Stimulated activated naive CD8-positive, alpha-beta T cell treated with anti-CD3 and anti-CD28 coated beads, Interleukin-15, Interleukin-2, amounts not matched to agents 100 ng/mL and 50 ng/mL, for 24 hours (primary cell): ENCODE measurements at regions not wholly inside any gene's neighbourhood (a gene's known extent, or its start where the extent isn't known, plus 50 kb on each side); places are given as distances from the start of the nearest gene placed in this dataset.

ENCODE experiments used
- H3K27ac Mint-ChIP-seq: one replicate; pipeline ENCODE4 v1.8.0; 2021; ENCODE audit warnings: mild to moderate bottlenecking, mixed read lengths
- H3K27me3 Mint-ChIP-seq: one replicate; pipeline ENCODE4 v1.8.0; 2021; ENCODE audit warnings: mixed read lengths
- H3K36me3 Mint-ChIP-seq: one replicate; pipeline ENCODE4 v1.8.0; 2021; ENCODE audit warnings: low read depth, mixed read lengths
- H3K4me1 Mint-ChIP-seq: one replicate; pipeline ENCODE4 v1.8.0; 2021; ENCODE audit warnings: low read depth, mixed read lengths
- H3K4me3 Mint-ChIP-seq: one replicate; pipeline ENCODE4 v1.8.0; 2021; ENCODE audit warnings: mild to moderate bottlenecking, mixed read lengths
- H3K9me3 Mint-ChIP-seq: one replicate; pipeline ENCODE4 v1.8.0; 2021; ENCODE audit warnings: mixed read lengths

DNA sequence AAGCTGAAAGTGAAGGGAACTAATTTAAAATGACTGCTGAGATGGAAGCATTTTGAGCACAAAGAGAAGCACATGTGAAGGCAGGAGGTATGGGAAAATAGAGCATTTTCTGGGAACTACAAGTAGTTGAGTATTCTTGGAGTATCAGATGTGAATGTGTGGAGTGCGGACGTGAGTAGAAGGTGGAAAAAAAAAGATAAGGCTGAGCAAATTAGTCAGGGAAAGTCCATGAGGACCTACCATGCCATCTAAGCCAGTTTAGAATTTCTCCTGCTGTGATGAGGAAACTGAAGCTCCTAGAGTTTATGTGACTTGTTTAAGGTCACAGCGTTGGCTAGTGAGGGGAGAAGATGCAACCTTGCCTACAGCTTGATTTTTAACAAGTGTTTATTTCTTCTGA is 578.1 kb upstream of the MIR17HG start:
- no peaks in the 10 kb centered on the region for H3K27me3 Mint-ChIP-seq
- peaks cover 7% of the 10 kb centered on the region for H3K9me3 Mint-ChIP-seq
- no peaks in the 10 kb centered on the region for H3K36me3 Mint-ChIP-seq
- H3K27ac Mint-ChIP-seq: no peak overlapping the region
- no peaks in the 10 kb centered on the region for H3K4me1 Mint-ChIP-seq
- H3K4me3 Mint-ChIP-seq: no peak overlapping the region

DNA sequence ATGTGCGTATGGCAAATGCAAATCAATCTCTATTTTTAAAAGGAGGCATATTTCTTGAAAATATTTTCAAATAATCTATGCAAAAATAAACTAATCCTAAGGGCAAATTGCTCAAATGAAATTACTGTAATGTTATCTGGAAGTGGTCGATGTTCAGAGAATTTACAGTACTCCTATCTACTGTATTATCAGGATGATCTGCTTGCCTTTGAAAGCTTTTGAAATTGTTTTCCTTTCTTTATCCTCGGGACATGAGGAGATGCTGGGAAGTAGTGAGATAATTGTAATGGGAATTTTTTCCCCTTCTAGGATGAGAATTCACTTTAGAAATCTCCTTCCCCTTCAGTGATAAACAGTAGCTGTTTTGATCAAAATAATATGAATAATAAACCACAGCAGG is 577.2 kb upstream of the MIR17HG start:
- H3K9me3 Mint-ChIP-seq: peaks cover 11% of the 10 kb centered on the region
- no peak overlapping the region for H3K4me3 Mint-ChIP-seq
- no peaks in the 10 kb centered on the region for H3K27me3 Mint-ChIP-seq
- no peaks in the 10 kb centered on the region for H3K36me3 Mint-ChIP-seq
- no peaks in the 10 kb centered on the region for H3K4me1 Mint-ChIP-seq
- H3K27ac Mint-ChIP-seq: no peak overlapping the region

DNA sequence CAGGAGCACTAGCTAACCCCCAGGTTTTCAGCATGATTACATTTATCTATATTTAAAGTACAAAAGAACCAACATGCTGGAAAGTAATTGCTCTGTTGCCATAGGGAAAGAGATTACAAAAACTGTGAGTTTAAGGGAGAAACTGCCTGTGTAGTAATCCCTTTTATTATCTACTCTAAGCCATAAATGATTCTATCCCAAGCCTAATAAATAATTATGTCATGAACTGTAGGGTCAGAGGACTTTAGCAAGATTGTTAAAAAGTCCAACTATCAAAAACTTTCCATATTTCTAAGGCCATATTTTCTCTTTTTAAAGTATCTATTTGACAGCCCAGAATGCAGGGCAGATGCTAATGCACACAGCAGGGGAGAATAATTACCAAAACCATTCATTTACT is 573.8 kb upstream of the MIR17HG start:
- Mint-ChIP-seq H3K4me1 (no peaks in the 10 kb centered on the region), H3K4me3 (no peak overlapping the region), H3K27me3 (no peaks in the 10 kb centered on the region), H3K36me3 (no peaks in the 10 kb centered on the region), H3K9me3 (peaks cover 8% of the 10 kb centered on the region), H3K27ac (no peak overlapping the region)

DNA sequence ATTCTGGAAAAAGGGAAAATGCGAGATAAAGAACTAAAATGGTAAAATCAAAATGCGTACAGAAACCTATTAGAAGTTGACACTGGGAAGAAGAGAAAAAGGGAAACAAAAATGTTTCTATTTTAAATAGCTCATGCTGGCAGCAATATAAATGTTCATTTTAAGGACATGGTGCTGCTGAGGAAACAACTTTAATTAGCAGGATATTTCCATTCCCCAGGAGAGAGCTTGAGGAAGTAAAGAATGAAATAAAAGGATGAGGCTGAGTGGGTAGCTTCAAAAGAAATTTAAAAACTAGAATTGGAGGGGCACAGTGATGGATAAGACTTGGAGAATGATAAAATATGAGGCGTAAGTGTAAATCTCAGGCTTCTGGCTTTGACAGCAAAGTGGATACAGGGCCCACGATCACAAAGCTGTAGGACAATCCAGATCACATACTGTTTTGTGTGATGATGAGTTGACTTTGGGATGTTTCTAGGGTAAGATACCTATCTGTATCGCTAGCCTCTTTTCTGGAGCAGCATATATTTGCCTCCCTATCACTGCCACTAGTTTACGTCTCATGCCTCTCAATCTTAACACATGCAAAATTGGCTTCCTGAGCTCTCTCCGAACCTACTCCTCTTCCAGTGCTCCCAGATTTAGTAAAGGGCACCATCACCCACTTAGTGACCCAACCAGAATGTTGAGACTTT is 571.3 kb upstream of the MIR17HG start:
- Mint-ChIP-seq H3K27me3 (no peaks in the 10 kb centered on the region), H3K4me1 (no peaks in the 10 kb centered on the region), H3K27ac (no peak overlapping the region), H3K36me3 (no peaks in the 10 kb centered on the region), H3K4me3 (no peak overlapping the region), H3K9me3 (peaks cover 4% of the 10 kb centered on the region)

DNA sequence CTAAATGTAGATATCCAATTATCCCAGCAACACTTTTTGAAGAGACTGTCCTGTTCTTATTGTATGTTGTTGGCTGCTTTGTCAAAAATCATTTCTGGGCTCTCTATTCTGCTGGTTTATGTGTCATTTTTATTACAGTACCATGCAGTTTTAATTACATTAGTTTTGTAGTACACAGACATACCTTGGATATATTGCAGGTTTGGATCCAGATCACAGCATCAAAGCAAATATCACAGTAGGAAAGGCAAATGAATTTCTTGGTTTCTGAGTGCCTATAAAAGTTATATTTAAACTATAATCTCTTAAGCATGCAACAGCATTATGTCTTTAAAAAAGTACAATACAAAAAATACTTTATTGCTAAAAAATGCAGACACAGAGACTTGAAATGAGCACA is 564.2 kb upstream of the MIR17HG start:
- H3K27ac Mint-ChIP-seq: no peak overlapping the region
- H3K4me1 Mint-ChIP-seq: no peaks in the 10 kb centered on the region
- H3K36me3 Mint-ChIP-seq: no peaks in the 10 kb centered on the region
- no peaks in the 10 kb centered on the region for H3K27me3 Mint-ChIP-seq
- H3K4me3 Mint-ChIP-seq: no peak overlapping the region
- no peaks in the 10 kb centered on the region for H3K9me3 Mint-ChIP-seq

DNA sequence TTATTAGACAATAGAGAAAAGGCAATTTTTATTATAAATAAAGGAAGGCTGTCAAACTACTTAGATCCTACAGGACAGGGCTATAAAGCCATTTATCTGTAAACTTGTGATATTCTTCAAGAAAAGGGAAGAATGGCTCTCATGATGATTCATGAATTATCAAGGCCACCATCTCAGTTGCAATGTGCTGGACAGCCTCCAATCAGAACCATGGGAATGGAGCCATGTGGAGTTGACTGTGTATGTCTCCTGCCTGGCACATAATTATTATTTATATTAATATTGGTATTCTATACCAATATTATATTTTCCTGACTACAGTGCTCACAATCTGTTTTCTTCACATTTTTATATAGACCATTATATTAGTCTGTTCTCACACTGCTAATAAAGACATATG is 560.5 kb upstream of the MIR17HG start:
- Mint-ChIP-seq H3K9me3 (no peaks in the 10 kb centered on the region), H3K36me3 (no peaks in the 10 kb centered on the region), H3K27me3 (no peaks in the 10 kb centered on the region), H3K4me3 (no peak overlapping the region), H3K4me1 (no peaks in the 10 kb centered on the region), H3K27ac (no peak overlapping the region)

DNA sequence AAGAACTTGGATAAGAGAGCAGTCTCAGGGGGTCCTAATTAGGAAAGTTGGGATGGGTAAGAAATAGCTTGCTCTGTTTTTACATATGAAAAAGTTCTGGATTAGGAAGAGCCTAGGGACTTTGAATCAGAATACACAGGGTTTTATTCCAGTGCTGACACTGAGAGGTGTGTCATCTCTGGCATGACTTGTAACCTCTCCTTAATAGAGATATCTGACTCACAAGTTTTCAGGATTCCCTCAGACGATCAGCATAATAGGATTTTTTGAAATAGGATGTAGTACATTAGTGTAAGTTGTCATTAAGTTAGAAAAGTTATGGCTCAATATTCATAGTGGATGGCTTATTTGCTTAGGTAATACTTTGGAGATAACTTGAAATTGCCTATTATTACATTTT is 555.2 kb upstream of the MIR17HG start:
- Mint-ChIP-seq H3K27ac (no peak overlapping the region), H3K4me3 (no peak overlapping the region), H3K27me3 (no peaks in the 10 kb centered on the region), H3K9me3 (peaks cover 3% of the 10 kb centered on the region), H3K36me3 (no peaks in the 10 kb centered on the region), H3K4me1 (no peaks in the 10 kb centered on the region)

DNA sequence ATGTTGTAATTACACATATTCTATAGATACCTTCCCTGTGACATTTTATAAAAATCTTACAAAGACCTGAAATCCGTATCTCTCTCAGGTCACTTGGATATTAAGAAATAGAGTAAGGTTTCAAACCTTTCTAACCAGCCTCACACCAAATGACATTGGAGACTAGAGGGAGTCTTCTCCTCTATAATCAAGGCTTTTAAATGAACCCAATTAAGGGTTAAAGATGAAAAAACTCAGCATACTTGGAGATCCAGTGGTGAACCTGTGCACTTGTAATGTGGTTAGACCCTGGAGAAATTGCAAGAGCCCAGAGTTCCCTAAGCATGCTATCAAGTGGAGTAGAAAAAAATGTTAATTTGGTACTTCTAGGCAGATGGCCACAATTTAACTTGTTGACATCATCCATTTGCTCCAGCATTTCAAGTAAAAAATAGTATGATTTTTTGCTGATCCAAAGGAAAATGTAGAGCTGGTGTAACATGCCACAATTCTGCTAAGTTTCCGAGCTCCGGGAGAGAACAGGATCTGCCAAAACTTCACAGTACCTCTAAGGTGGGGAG is 554.1 kb upstream of the MIR17HG start:
- no peaks in the 10 kb centered on the region for H3K4me1 Mint-ChIP-seq
- H3K9me3 Mint-ChIP-seq: peaks cover 3% of the 10 kb centered on the region
- no peak overlapping the region for H3K4me3 Mint-ChIP-seq
- H3K27ac Mint-ChIP-seq: no peak overlapping the region
- no peaks in the 10 kb centered on the region for H3K27me3 Mint-ChIP-seq
- H3K36me3 Mint-ChIP-seq: no peaks in the 10 kb centered on the region

DNA sequence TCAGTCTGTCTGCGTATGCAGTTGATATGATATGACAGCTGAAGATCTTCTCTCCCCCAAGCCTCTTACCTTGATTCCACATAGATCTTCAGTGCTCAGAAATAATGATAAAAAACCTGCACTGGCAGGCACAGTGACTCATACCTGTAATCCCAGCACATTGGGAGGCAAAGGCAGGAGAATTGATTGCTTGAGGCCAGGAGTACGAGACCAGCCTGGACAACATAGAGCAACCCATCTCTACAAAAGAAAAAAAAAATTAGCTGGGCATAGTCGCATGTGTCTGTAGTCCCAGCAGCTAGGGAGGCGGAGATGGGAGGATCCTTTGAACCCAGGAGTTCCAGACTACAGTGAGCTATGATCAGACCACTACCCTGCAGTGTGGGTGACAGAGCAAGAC is 551.0 kb upstream of the MIR17HG start:
- Mint-ChIP-seq H3K27me3 (no peaks in the 10 kb centered on the region), H3K4me3 (no peak overlapping the region), H3K4me1 (no peaks in the 10 kb centered on the region), H3K9me3 (peaks cover 3% of the 10 kb centered on the region), H3K27ac (no peak overlapping the region), H3K36me3 (no peaks in the 10 kb centered on the region)

GRCh38 chr13:90797335-90797734 is 550.2 kb upstream of the MIR17HG start:
- no peaks in the 10 kb centered on the region for H3K4me1 Mint-ChIP-seq
- no peak overlapping the region for H3K27ac Mint-ChIP-seq
- no peak overlapping the region for H3K4me3 Mint-ChIP-seq

GRCh38 chr13:90798381-90798780 is 549.1 kb upstream of the MIR17HG start:
- H3K27ac Mint-ChIP-seq: no peak overlapping the region
- no peaks in the 10 kb centered on the region for H3K4me1 Mint-ChIP-seq
- H3K4me3 Mint-ChIP-seq: no peak overlapping the region
- peaks cover 3% of the 10 kb centered on the region for H3K9me3 Mint-ChIP-seq
- H3K27me3 Mint-ChIP-seq: no peaks in the 10 kb centered on the region
- H3K36me3 Mint-ChIP-seq: no peaks in the 10 kb centered on the region

More at GRCh38 chr13:90797335-90797734, 550.2 kb upstream of the MIR17HG start:
- H3K9me3 Mint-ChIP-seq: peaks cover 3% of the 10 kb centered on the region
- no peaks in the 10 kb centered on the region for H3K27me3 Mint-ChIP-seq
- H3K36me3 Mint-ChIP-seq: no peaks in the 10 kb centered on the region

DNA sequence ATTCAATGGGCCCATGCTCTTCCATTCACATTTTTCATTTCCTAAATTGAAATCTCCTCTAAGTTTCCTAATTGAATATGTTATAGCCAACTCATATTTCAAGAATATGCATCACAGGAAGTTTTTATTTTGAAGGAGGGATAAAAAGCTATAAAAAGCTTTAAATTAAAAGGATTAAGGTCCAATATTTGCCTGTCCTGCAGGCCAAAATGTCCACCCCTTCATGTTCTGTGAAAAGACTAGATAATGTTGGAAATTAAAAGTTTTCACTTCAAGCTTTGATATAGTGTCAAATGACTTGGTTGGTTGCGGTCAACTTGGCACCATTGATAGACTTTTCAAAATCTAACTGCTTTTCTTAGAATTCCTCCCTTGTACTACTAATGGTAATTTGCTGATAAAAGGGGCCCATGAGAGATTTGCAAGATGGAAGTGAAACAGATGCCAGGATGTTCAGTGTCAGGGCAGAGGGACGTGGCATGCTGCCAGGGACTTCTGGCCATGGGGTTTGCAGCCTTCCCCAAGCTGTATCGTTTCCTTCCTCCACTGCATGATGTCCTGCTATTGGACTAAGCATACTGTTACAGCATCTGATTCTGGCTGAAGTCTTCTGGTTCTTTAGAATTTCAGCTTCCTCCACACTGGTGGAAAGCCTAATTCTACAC is 547.3 kb upstream of the MIR17HG start:
- peaks cover 3% of the 10 kb centered on the region for H3K9me3 Mint-ChIP-seq
- no peaks in the 10 kb centered on the region for H3K4me1 Mint-ChIP-seq
- H3K27me3 Mint-ChIP-seq: no peaks in the 10 kb centered on the region
- H3K36me3 Mint-ChIP-seq: no peaks in the 10 kb centered on the region
- no peak overlapping the region for H3K27ac Mint-ChIP-seq
- H3K4me3 Mint-ChIP-seq: no peak overlapping the region

GRCh38 chr13:90801621-90802020 is 545.9 kb upstream of the MIR17HG start:
- Mint-ChIP-seq H3K27ac (no peak overlapping the region), H3K9me3 (peaks cover 3% of the 10 kb centered on the region), H3K4me3 (no peak overlapping the region), H3K27me3 (no peaks in the 10 kb centered on the region), H3K36me3 (no peaks in the 10 kb centered on the region), H3K4me1 (no peaks in the 10 kb centered on the region)

GRCh38 chr13:90803210-90803609 is 544.3 kb upstream of the MIR17HG start:
- no peaks in the 10 kb centered on the region for H3K36me3 Mint-ChIP-seq
- H3K4me1 Mint-ChIP-seq: no peaks in the 10 kb centered on the region
- H3K27me3 Mint-ChIP-seq: no peaks in the 10 kb centered on the region
- no peak overlapping the region for H3K27ac Mint-ChIP-seq
- peaks cover 3% of the 10 kb centered on the region for H3K9me3 Mint-ChIP-seq
- H3K4me3 Mint-ChIP-seq: no peak overlapping the region

- H3K27me3 Mint-ChIP-seq: no peaks in the 10 kb centered on the region
- no peak overlapping the region for H3K27ac Mint-ChIP-seq
- H3K36me3 Mint-ChIP-seq: no peaks in the 10 kb centered on the region
- H3K4me3 Mint-ChIP-seq: no peak overlapping the region
- peaks cover 3% of the 10 kb centered on the region for H3K9me3 Mint-ChIP-seq
- H3K4me1 Mint-ChIP-seq: no peaks in the 10 kb centered on the region
Measured at GRCh38 chr13:90806016-90806615, 541.4 kb upstream of the MIR17HG start.
